Upper lobe of left lung (tissue), 6 donors: ENCODE measurements at regions not wholly inside any gene's neighbourhood (a gene's known extent, or its start where the extent isn't known, plus 50 kb on each side); places are given as distances from the start of the nearest gene placed in this dataset.

ENCODE experiments used
- ATAC-seq, 2 donors: fragments of 200-7000 bp; cut with Tn5 transposase; one replicate each; pipeline ENCODE4 v1.9.1; 2022; ENCODE audit warnings: mild to moderate bottlenecking in 2 of 2, moderate library complexity in 2 of 2; ENCODE audit not compliant: low FRiP score in 2 of 2
- DNase-seq, 2 donors: peaks; one replicate each; pipeline ENCODE4 v3.0.0-alpha.2; 2019 to 2020
- H3K27ac ChIP-seq, 4 donors: fragments of 200-600 bp; sonication (generic); one replicate each; pipeline ENCODE4 v1.5.1; 2016 to 2019
- H3K27me3 ChIP-seq, 4 donors: fragments of 200-600 bp; sonication (generic); one replicate each; pipeline ENCODE4 v1.5.1; 2017 to 2019
- H3K36me3 ChIP-seq, 4 donors: fragments of 200-600 bp; sonication (generic); one replicate each; pipeline ENCODE4 v1.5.1; 2016 to 2019
- H3K4me1 ChIP-seq, 4 donors: fragments of 200-600 bp; sonication (generic); one replicate each; pipeline ENCODE4 v1.5.1; 2018 to 2019
- H3K4me3 ChIP-seq, 4 donors: fragments of 200-600 bp; sonication (generic); one replicate each; pipeline ENCODE4 v1.5.1; 2017 to 2019; ENCODE audit warnings: mild to moderate bottlenecking in 2 of 4, moderate library complexity in 1 of 4
- H3K9me3 ChIP-seq, 4 donors: fragments of 200-600 bp; sonication (generic); one replicate each; pipeline ENCODE4 v1.5.1; 2018 to 2019
- CTCF ChIP-seq, 6 experiments: fragments of 450-650 bp in 4 of 6; fragments of 200-600 bp in 2 of 6; sonication (generic) in 2 of 6; IDR thresholded peaks; one replicate each; pipeline ENCODE4 v1.5.1; 2016 to 2019; ENCODE audit warnings: antibody characterized with exemption in 6 of 6
- EP300 ChIP-seq, 4 donors: sonication (generic); formaldehyde crosslinking; IDR thresholded peaks; one replicate each; pipeline ENCODE4 v1.5.1; 2017; ENCODE audit warnings: antibody characterized with exemption in 4 of 4, control low read depth in 2 of 4
- POLR2A ChIP-seq, 4 donors: fragments of 450-650 bp; IDR thresholded peaks; one replicate each; pipeline ENCODE4 v1.5.1; 2016 to 2017; ENCODE audit warnings: antibody characterized with exemption in 4 of 4, mild to moderate bottlenecking in 2 of 4
- POLR2AphosphoS5 ChIP-seq, 2 donors: sonication (generic); formaldehyde crosslinking; IDR thresholded peaks; one replicate each; pipeline ENCODE4 v1.5.1; 2017; ENCODE audit warnings: antibody characterized with exemption in 2 of 2
- WGBS, 2 donors: methylation state at CpG; one replicate each; pipeline ENCODE4 v1.1.5; 2017 to 2018; 5-methylcytosine and 5-hydroxymethylcytosine counted together
- donor health status: DM: no; HTN: no; CAD: no; lungs with moderate emphysema.
- donor health status: DM: no; HTN: yes; CAD: no; lungs with severe emphysema.

- no peak for TF ChIP-seq POLR2AphosphoS5 (IDR thresholded peaks at IDR 0.05)
These were observed 185.3 kb downstream of the KIT start for GRCh38 chr4:54843106-54843505.

GRCh38 chr4:54842656-54843055, 184.9 kb downstream of the KIT start:
- ATAC-seq (no peak), DNase-seq (no peak)
- TF ChIP-seq CTCF (IDR thresholded peaks at IDR 0.05) (no peak), POLR2A (IDR thresholded peaks at IDR 0.05) (no peak), EP300 (IDR thresholded peaks at IDR 0.05) (no peak), POLR2AphosphoS5 (IDR thresholded peaks at IDR 0.05) (no peak)
- H3K4me3 ChIP-seq: no peak overlapping the region
- 90% methylated on average over 5 of the region's 5 CpGs for WGBS, 2 donors
- H3K27ac ChIP-seq: no peak overlapping the region
- no peaks in the 10 kb centered on the region for H3K36me3 ChIP-seq
- no peaks in the 10 kb centered on the region for H3K4me1 ChIP-seq
- no peaks in the 10 kb centered on the region for H3K27me3 ChIP-seq
- no peaks in the 10 kb centered on the region for H3K9me3 ChIP-seq

More at GRCh38 chr4:54843106-54843505, 185.3 kb downstream of the KIT start:
- Histone ChIP-seq H3K9me3 (no peaks in the 10 kb centered on the region), H3K27me3 (no peaks in the 10 kb centered on the region), H3K36me3 (no peaks in the 10 kb centered on the region), H3K4me1 (no peaks in the 10 kb centered on the region), H3K4me3 (no peak overlapping the region), H3K27ac (no peak overlapping the region)
- ATAC-seq (no peak), DNase-seq (no peak)
- WGBS, 2 donors: 85 to 89% methylated on average over 6 of the region's 6 CpGs

- TF ChIP-seq CTCF (IDR thresholded peaks at IDR 0.05) (no peak), POLR2AphosphoS5 (IDR thresholded peaks at IDR 0.05) (no peak), POLR2A (IDR thresholded peaks at IDR 0.05) (no peak), EP300 (IDR thresholded peaks at IDR 0.05) (no peak)
These were observed 184.5 kb downstream of the KIT start for GRCh38 chr4:54842226-54842625.

GRCh38 chr4:54840992-54841768, 183.4 kb downstream of the KIT start:
- Histone ChIP-seq H3K36me3 (no peaks in the 10 kb centered on the region), H3K4me3 (no peak overlapping the region), H3K9me3 (no peaks in the 10 kb centered on the region), H3K4me1 (no peaks in the 10 kb centered on the region), H3K27me3 (no peaks in the 10 kb centered on the region), H3K27ac (no peak overlapping the region)
- TF ChIP-seq CTCF (IDR thresholded peaks at IDR 0.05) (no peak), EP300 (IDR thresholded peaks at IDR 0.05) (no peak), POLR2AphosphoS5 (IDR thresholded peaks at IDR 0.05) (no peak), POLR2A (IDR thresholded peaks at IDR 0.05) (no peak)
- WGBS, 2 donors: 69 to 79% methylated on average over 2 of the region's 2 CpGs
- ATAC-seq (no peak), DNase-seq (no peak)

More at GRCh38 chr4:54842226-54842625, 184.5 kb downstream of the KIT start:
- WGBS, 2 donors: 82 to 86% methylated on average over 1 of the region's 1 CpG
- no peak overlapping the region for H3K27ac ChIP-seq
- H3K36me3 ChIP-seq: no peaks in the 10 kb centered on the region
- ATAC-seq (no peak), DNase-seq (no peak)
- no peaks in the 10 kb centered on the region for H3K4me1 ChIP-seq
- no peaks in the 10 kb centered on the region for H3K27me3 ChIP-seq
- no peak overlapping the region for H3K4me3 ChIP-seq
- no peaks in the 10 kb centered on the region for H3K9me3 ChIP-seq

GRCh38 chr4:54840430-54840829, 182.7 kb downstream of the KIT start:
- Histone ChIP-seq H3K4me3 (no peak overlapping the region), H3K4me1 (no peaks in the 10 kb centered on the region), H3K36me3 (no peaks in the 10 kb centered on the region), H3K27me3 (no peaks in the 10 kb centered on the region), H3K27ac (no peak overlapping the region), H3K9me3 (no peaks in the 10 kb centered on the region)
- TF ChIP-seq POLR2A (IDR thresholded peaks at IDR 0.05) (no peak), POLR2AphosphoS5 (IDR thresholded peaks at IDR 0.05) (no peak), CTCF (IDR thresholded peaks at IDR 0.05) (no peak), EP300 (IDR thresholded peaks at IDR 0.05) (no peak)
- no peak for DNase-seq
- WGBS, 2 donors: 51 to 67% methylated on average over 2 of the region's 2 CpGs
- ATAC-seq: no peak
